HG03342 (cell line): ENCODE measurements at regions not wholly inside any gene's neighbourhood (a gene's known extent, or its start where the extent isn't known, plus 50 kb on each side); places are given as distances from the start of the nearest gene placed in this dataset.

Experiments used
- ATAC-seq: cut with Tn5 transposase; IDR thresholded peaks from one replicate; pipeline ENCODE4 v1.9.1; 2021; ENCODE audit warnings: mild to moderate bottlenecking, moderate library complexity; ENCODE audit not compliant: unreplicated experiment

DNA sequence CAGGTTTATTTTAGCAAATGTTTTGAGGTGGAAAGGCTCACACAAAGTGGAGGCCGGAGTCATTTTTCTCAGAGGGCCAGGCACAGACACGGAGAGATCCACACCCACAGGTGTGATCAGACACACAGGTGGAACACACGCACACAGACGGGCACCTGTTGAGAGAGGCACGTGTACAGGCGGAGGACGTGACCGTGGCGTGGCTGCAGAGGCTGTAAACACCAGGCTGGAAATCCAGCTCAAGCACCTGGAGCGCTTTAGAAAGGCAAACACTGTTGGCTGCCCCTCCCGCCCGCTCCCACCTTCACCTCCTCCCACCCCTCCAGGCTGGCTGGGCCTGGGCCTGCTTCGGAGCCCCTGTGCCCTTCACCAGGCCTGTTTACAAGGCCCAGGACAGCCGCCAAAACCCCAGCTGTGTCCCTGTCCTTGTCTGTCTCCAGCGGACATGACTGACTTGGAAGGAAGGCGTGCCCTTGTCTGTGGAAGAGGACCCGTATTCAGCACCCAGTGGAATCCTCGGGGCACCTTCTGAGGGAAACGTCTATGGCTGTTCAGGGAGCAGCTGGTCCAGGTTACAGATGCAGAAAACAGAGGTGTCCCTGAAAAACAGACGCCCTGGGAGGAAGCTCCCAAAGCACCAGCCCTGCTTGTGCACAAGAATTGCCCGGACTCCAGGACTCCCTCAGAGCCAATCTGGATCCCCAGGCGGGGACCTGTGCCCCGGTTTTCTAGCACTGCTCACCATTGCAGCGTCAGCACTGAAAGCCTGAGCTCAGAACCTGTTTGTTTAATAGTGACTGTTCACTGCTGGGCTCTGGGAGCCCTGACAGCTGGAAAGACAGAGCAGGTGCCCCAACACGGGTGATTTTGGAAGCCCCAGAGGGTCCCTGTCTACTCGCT, 134.3 kb upstream of the HAAO start:
- ATAC-seq, result no peak

DNA sequence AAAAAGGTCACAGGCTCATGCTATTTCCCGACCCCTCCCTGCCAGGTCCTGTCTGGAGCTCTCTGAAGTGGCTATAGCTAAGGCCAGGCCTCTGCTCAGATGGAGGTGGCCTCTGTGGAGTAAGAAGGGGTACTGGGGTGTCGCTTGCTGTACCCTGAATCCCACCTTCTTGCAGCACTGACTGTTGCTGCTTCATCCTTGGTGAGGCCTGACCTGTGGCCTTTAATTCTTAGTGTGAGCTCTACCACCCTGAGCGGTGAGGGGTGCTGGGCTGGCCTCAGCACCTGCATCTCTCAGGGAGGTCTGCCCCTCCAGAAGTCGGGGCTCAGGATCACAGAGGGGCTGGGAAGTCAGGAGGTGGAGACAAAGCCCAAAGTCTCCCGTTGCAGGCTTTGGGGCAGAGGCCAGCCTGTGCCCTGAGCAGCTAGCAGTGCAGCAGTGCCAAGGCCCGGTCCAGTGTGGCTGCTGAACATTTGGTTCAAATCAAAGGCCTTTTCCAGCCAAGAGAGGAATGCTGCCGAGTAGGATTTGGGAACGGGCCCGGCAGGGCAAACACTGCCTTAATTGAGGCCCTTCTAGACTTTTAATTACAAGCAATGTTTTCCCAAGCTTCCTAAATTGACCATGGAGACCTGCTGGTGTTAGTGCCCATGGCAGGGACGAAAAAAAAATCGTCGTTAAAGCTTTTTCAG, 133.5 kb upstream of the HAAO start:
- no peak for ATAC-seq

- ATAC-seq, result no peak
Observed at GRCh38 chr2:42924418-42924886, 132.1 kb upstream of the HAAO start.

- no peak for ATAC-seq
Observed at GRCh38 chr2:42923580-42924417, 131.4 kb upstream of the HAAO start.

DNA sequence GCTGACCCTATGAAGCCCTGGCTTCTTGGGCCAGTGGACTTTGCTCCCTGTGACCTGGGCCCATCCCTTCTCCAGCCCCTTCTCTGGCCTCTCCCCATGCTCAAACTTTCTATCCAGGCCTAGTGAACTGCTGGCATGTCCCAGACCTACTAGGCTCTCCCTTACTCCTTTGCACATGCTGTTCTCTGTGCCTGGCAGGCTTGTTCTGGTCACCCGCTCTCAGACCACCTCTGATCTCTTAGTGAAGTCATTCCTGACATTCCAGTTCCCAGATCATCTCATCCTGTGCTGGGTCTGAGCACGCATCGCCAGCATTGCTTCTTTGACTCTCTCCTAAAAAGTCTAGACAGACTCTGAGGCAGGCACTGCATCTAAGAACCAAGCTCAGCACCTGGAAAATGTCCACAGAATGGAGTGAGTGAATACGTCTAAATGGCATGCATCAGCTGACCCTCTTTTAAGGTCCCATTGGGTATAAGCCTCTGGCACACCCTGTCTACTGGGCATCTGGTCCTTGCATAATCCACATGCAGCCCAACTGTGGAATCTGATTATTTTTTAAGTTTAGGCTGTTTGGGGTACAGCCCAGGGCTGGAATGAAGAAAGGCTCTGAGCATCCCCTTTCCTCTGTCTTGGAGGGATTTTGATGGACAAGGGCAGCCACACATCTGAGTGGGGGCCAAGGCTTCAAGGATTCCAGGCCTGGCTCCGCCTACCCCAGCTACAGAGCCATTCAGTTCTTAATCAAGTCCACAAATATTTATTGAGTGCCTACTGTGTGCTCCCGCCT, 130.6 kb upstream of the HAAO start:
- no peak for ATAC-seq

GRCh38 chr2:42922293-42922692, 129.9 kb upstream of the HAAO start:
- ATAC-seq, result no peak

DNA sequence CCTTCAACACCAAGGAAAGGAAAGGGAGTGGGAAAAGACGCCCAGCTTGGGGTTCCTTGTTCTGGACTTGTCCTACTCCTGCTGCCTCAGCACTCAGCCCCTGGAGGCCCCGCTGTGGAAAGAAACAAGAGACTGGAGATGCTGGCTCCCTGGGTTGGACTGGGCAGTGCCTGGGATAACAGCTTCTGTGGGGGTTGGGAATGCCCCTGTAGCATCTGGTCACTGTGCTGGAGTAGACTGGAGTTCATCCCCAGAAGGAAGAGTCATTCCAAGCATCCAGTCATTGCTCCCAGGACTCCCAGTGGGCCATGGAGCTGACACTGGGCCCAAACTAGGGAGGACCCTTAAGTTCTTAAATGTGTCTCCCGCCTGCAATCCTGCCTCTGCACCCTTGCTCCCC, 129.3 kb upstream of the HAAO start:
- ATAC-seq, result no peak

- no peak for ATAC-seq
Observed at GRCh38 chr2:42921147-42921520, 128.8 kb upstream of the HAAO start.

DNA sequence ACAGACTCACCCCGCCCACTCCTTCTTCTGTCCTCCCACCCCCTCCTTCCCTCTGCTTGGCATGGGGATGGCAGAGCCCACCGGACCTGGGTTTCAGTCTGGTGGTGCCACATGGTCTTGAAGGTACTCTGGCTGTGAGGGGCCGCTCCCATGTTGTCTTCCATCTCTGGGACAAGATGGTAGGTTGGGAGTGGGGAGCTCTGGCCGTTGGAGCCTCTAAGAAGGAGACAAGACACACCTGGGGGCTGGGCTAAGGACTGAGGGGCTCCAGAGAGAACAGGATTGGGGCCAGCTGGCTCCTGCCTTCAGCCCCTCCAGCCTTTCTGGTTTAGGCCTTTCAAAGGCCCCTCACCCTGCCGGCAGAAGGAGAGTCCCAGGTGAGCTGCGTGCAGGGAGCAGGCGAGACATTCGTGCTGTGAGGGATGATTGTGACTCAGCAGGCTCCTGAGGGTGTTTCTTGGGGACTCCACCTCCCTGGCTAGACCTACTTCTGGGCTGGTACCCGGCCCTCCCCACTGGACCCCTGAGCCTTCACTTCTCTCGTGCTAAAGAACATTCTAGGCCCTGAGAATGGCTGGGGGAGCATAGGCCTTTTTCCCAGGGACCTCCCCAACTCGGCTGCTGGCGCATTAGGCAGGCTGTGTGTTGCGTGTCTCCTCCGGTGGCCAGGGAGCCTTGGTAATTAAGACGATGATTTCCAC, 128.2 kb upstream of the HAAO start:
- ATAC-seq, result no peak

GRCh38 chr2:42918671-42919318, 126.4 kb upstream of the HAAO start:
- no peak for ATAC-seq

DNA sequence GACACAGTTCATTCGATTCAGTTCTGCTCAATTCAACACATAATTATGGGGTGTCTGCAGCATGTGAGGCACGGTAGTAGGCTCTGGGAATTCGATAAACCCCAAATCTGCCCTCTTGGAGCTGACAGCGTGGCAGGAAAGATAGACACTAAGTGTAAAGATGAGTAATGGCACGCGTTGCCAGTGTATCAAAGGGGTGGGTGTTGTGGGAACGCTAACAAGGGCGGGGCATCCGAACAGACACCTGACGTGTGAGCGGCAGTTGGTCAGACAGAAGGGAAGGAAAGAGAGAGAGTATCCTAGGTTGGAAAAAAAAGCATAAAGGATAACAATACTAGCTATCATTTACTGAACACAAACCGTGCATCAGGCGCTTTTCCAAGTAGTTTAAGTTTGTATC, 125.7 kb upstream of the HAAO start:
- ATAC-seq, result no peak

GRCh38 chr2:42917425-42917927, 125.1 kb upstream of the HAAO start:
- ATAC-seq, result no peak

DNA sequence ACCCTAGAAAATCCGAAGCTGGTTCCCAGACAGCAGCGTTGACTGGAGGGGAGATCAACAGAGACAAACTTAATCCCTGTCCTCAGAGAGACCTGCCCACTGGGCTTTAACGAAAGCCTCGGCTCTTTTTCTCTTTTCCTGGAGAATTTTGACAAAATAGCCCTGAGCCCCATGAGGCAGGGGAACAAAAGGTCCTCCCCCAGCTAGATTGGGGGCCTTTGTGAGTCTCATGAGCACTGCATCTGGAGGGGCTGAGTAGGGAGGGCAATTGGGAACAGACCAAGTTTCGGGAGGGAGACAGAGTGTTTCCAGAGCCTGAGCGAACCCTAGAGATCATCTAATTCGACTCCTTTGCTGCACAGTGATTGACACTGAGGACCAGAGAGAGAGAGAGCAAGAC, 123.9 kb upstream of the HAAO start:
- ATAC-seq, result no peak

GRCh38 chr2:42914860-42915259, 122.5 kb upstream of the HAAO start:
- ATAC-seq, result no peak

DNA sequence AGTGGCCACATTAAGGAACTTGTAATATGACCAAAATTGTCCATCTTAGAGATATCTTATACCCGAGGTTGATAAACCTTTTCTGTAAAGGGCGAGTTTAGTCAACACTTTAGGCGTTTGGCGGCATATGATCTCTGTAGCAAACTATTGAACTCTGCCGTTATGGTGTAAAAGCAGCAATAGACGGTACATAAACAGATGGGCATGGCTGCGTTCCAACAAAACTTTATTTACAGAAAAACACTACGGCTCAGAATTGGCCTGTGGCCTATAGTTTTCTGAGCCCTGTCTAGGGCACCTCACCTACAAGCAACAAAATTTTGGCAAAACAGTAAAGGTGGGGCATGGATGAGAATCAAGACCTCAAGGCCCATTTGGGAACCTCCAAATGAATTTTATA, 121.9 kb upstream of the HAAO start:
- no peak for ATAC-seq

DNA sequence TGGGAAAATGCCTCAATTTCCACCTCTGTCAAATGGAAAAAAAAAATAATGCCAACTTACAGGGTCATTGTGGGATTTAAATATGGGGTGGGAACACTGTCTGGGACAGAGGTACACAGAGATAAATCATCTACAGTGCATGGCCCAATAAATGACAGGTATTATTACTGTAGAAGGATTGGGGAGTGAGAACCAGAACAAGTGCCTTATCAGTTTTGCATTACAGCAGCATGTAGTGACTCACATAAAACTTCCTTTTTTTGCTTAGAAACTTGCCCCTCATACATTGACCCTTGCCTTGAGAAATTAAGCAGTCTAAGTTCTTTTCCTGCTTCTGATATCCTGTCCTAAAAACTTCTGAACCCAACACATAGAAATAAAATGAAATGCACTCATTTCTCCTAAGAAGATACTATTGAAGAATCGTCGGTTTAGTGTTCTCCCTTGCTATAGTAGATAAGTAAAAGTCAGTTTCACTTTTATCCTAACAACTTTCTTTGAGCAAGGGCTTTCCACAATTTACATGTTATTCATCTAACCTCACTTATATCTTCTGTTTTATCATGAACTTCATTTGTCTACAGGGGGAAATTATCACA, 121.0 kb upstream of the HAAO start:
- ATAC-seq, result no peak

- ATAC-seq, result no peak
Observed at GRCh38 chr2:42910645-42911405, 118.4 kb upstream of the HAAO start.

DNA sequence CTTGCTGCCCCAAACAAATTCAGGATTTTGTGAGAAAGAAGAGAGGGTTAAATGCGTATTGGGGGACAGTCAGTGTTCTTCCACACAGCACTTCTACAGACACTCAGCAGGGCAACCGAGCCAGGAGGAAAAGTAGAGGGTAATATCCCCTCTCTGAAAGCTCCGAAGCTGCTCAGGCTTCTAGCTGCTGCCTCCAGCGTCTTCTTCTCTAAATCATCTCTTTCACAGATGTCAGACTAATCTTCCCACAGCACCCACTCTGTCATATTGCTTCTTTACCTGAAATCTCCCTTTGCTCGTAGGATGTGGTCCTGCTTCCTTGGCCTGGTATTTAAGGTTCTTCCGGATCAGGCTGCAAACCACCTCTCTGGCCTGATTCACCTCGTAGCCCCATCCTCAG, 117.6 kb upstream of the HAAO start:
- ATAC-seq, result no peak
